Testis (tissue), 2 donors: ENCODE measurements at regions not wholly inside any gene's neighbourhood (a gene's known extent, or its start where the extent isn't known, plus 50 kb on each side); places are given as distances from the start of the nearest gene placed in this dataset.

Source experiments
- DNase-seq: peaks from one replicate; pipeline ENCODE4 v3.0.0-alpha.2; 2019
- H3K27ac ChIP-seq, 2 donors: fragments of 200-600 bp; sonication (generic); one replicate each; pipeline ENCODE4 v1.5.1; 2019
- H3K27me3 ChIP-seq: fragments of 200-600 bp; sonication (generic); one replicate; pipeline ENCODE4 v1.5.1; 2019
- H3K36me3 ChIP-seq: fragments of 200-600 bp; sonication (generic); one replicate; pipeline ENCODE4 v1.5.1; 2017; ENCODE audit warnings: low read depth; ENCODE audit errors: missing control alignments
- H3K4me1 ChIP-seq: fragments of 200-600 bp; sonication (generic); one replicate; pipeline ENCODE4 v1.5.1; 2019
- H3K4me3 ChIP-seq, 2 donors: fragments of 200-600 bp; sonication (generic); one replicate each; pipeline ENCODE4 v1.5.1; 2017 to 2019
- H3K9me3 ChIP-seq: fragments of 200-600 bp; sonication (generic); one replicate; pipeline ENCODE4 v1.5.1; 2017
- POLR2A ChIP-seq: fragments of 450-650 bp; IDR thresholded peaks from one replicate; pipeline ENCODE4 v1.6.1; 2017; ENCODE audit warnings: antibody characterized with exemption, mild to moderate bottlenecking, moderate library complexity
- WGBS, 2 donors: methylation state at CpG; one replicate each; pipeline ENCODE4 v1.1.5; 2018; 5-methylcytosine and 5-hydroxymethylcytosine counted together
- intact Hi-C: fragments of 100-400 bp; cut with DNase I; formaldehyde crosslinking; loops from one replicate; pipeline ENCODE4 v1.15.1; 2023; ENCODE audit warnings: low total_unique reads
- TF ChIP-seq, protein P1 (sequence below), 3 experiments: fragments of 450-650 bp in 2 of 3; fragments of 200-600 bp in 1 of 3; sonication (generic) in 1 of 3; IDR thresholded peaks; one replicate each; pipeline ENCODE4 v1.5.1; 2016 to 2019; ENCODE audit warnings: antibody characterized with exemption in 3 of 3, mild to moderate bottlenecking in 2 of 3, moderate library complexity in 1 of 3

DNA sequence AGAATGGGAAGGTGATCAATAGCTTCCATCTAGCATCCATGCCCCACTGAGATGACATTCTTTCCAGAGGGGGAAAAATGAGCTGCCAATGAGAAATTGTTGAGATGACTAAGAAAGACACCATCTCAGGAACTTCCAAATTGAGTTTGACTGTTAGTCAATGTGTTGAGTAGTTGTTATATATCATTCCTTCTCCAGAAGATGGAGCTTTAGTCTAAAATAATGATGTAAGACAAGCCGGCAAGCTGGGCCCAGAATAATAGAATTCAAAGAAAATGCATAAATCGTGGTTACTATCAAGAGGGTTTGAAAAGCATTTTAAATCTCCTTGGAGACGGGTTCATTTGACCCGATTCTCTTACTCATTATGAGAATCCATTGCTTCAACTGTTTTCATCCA, 71.0 kb upstream of the ATF7IP2 start:
- Histone ChIP-seq H3K27ac (no peak overlapping the region), H3K36me3 (no peaks in the 10 kb centered on the region), H3K4me3 (no peak overlapping the region), H3K27me3 (no peaks in the 10 kb centered on the region), H3K9me3 (no peaks in the 10 kb centered on the region), H3K4me1 (no peaks in the 10 kb centered on the region)
- TF ChIP-seq, protein P1, sequence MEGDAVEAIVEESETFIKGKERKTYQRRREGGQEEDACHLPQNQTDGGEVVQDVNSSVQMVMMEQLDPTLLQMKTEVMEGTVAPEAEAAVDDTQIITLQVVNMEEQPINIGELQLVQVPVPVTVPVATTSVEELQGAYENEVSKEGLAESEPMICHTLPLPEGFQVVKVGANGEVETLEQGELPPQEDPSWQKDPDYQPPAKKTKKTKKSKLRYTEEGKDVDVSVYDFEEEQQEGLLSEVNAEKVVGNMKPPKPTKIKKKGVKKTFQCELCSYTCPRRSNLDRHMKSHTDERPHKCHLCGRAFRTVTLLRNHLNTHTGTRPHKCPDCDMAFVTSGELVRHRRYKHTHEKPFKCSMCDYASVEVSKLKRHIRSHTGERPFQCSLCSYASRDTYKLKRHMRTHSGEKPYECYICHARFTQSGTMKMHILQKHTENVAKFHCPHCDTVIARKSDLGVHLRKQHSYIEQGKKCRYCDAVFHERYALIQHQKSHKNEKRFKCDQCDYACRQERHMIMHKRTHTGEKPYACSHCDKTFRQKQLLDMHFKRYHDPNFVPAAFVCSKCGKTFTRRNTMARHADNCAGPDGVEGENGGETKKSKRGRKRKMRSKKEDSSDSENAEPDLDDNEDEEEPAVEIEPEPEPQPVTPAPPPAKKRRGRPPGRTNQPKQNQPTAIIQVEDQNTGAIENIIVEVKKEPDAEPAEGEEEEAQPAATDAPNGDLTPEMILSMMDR (IDR thresholded peaks at IDR 0.05): no peak
- TF ChIP-seq POLR2A: no peak
- intact Hi-C loops: no loop called here
- WGBS, 2 donors: 35 to 37% methylated on average over 4 of the region's 4 CpGs
- no peak for DNase-seq

DNA sequence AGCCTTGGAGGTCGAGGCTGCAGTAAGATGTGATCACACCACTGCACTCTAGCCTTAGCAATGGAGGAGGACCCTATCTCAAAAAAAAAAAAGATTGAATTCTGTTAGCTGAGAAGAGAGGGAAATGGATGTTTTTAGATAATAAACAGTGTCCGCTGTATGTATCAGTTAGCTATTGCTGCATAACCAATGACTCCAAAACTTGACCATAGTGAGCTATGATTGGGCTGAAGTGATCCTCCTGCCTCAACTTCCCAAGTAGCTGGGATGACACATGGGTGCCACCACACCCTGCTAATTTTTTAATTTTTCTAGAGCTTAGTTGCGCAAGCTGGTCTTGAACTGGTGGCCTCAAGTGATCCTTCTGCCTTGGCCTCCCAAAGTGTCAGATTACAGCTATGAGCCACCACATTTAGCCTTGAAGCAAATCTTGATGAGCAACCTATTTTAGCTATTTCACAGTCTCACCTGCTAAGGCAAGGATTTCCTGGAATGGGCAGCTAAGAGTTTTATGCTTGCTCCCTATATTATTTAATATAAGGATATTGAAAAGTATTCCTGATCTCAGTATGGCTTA, 68.3 kb upstream of the ATF7IP2 start:
- 96 to 98% methylated on average over 3 of the region's 3 CpGs for WGBS, 2 donors
- intact Hi-C loops: no loop called here
- Histone ChIP-seq H3K4me3 (no peak overlapping the region), H3K4me1 (no peaks in the 10 kb centered on the region), H3K27me3 (no peaks in the 10 kb centered on the region), H3K27ac (peak overlapping the region in 1 of 2 donors; percentile 48), H3K36me3 (no peaks in the 10 kb centered on the region), H3K9me3 (no peaks in the 10 kb centered on the region)
- no peak for DNase-seq
- no peak for TF ChIP-seq POLR2A
- TF ChIP-seq, protein P1 (IDR thresholded peaks at IDR 0.05): no peak

DNA sequence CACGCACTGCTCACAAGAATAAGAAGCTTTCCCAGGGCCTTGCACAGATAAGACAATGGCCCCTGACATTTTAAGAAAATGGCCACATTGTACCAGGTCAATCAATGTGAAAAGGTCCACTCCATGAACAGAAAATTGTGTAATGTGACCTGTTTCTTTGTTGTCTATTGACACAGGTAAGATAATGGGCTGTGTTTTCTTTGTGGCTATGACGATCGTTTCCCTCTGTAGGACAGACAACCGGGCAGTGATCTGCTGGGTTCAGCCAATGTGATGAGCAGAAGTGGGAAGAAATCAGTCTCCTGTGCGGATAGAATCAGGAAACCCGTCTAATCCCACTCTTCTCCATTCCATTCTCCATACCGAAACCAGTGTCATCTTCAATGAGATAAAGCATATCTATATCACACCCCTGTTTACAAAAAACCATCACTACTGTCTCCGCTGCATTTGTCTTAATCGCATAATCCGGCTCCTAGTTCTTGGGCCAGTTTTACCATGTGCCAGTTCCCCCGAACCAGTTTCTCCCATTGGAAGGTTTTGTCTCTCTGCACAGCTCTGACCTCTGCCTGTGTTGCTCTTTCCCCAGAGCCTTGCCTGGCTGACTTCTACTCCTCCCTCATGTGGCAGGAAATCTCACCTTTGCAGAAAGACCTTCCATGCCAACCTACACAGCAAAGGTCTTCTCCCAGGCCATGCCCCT, 66.9 kb upstream of the ATF7IP2 start:
- 72 to 76% methylated on average over 11 of the region's 11 CpGs for WGBS, 2 donors
- Histone ChIP-seq H3K27me3 (no peaks in the 10 kb centered on the region), H3K4me3 (no peak overlapping the region), H3K36me3 (no peaks in the 10 kb centered on the region), H3K4me1 (peaks cover 3% of the 10 kb centered on the region), H3K9me3 (no peaks in the 10 kb centered on the region), H3K27ac (peak overlapping the region in 1 of 2 donors; percentile 19)
- no peak for DNase-seq
- intact Hi-C loops: no loop called here
- no peak for TF ChIP-seq POLR2A
- TF ChIP-seq, protein P1 (IDR thresholded peaks at IDR 0.05): no peak

DNA sequence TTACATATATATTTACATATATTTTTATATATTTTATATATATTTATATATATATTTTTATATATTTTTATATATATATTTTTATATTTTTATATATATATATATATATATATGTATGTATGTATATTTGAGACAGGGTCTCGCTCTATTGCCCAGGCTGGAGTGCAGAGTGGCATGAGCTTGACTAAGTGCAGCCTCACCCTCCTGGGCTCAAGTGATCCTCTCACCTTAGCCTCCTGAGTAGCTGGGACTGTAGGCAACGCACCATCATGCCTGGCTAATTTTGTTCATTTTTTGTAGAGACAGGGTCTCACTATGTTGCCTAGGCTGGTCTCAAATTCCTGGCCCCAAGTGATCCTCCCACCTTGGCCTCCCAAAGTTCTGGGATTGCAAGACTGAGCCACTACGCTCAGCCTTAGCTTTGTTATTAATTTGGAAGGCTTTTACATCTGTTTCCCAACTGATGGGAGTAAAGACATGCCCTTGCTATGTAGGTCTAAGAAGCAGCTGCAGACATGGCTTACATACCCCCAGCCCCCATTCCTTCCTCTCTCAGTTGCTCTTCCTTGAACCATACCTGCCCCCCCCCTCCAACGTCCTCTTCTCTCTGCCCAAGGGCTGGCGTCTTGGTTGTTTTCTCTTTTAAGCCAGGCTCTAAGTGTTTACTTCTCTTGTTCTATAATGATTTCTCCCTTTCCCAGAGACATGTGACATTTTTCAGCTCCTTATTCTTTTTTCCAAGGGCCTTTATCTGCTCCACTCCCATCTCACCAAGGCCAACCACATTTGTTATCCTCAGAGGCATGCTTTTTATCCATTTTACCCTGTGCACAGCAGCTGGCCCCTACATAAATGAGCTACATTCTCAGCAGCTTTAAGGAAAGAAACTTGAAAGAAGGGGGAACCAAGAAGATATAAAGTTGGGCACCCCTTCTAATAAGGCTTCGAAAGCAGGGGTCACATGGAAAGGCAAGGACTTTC, 64.2 kb upstream of the ATF7IP2 start:
- H3K4me1 ChIP-seq: peaks cover 7% of the 10 kb centered on the region
- no peaks in the 10 kb centered on the region for H3K9me3 ChIP-seq
- H3K36me3 ChIP-seq: no peaks in the 10 kb centered on the region
- no peak for TF ChIP-seq POLR2A
- TF ChIP-seq, protein P1 (IDR thresholded peaks at IDR 0.05): no peak
- peak overlapping the region; percentile 31 to 44 for H3K27ac ChIP-seq
- WGBS, 2 donors: 52 to 69% methylated on average over 6 of the region's 6 CpGs
- intact Hi-C loops: no loop called here
- H3K4me3 ChIP-seq: no peak overlapping the region
- H3K27me3 ChIP-seq: no peaks in the 10 kb centered on the region
- DNase-seq: peak; percentile 47
